ENCODE measurements at regions not wholly inside any gene's neighbourhood (a gene's known extent, or its start where the extent isn't known, plus 50 kb on each side); places are given as distances from the start of the nearest gene placed in this dataset.

- TF ChIP-seq CTCF (IDR thresholded peaks at IDR 0.05; ENCODE audit: poor library complexity) (no peak), EZH2 (IDR thresholded peaks at IDR 0.05; ENCODE audit: borderline replicate concordance) (no peak)
Observed at GRCh38 chr5:50964746-50965653, 298.6 kb downstream of the PARP8 start.

Data from hepatocyte (in vitro differentiated cells).